HG02642 (cell line): ENCODE measurements at regions not wholly inside any gene's neighbourhood (a gene's known extent, or its start where the extent isn't known, plus 50 kb on each side); places are given as distances from the start of the nearest gene placed in this dataset.

ENCODE experiments used
- ATAC-seq: cut with Tn5 transposase; IDR thresholded peaks from one replicate; pipeline ENCODE4 v1.9.1; 2021; ENCODE audit warnings: mild to moderate bottlenecking; ENCODE audit not compliant: unreplicated experiment, poor library complexity

GRCh38 chr18:24560511-24560981, 100.1 kb downstream of the HRH4 start:
- ATAC-seq: no peak

DNA sequence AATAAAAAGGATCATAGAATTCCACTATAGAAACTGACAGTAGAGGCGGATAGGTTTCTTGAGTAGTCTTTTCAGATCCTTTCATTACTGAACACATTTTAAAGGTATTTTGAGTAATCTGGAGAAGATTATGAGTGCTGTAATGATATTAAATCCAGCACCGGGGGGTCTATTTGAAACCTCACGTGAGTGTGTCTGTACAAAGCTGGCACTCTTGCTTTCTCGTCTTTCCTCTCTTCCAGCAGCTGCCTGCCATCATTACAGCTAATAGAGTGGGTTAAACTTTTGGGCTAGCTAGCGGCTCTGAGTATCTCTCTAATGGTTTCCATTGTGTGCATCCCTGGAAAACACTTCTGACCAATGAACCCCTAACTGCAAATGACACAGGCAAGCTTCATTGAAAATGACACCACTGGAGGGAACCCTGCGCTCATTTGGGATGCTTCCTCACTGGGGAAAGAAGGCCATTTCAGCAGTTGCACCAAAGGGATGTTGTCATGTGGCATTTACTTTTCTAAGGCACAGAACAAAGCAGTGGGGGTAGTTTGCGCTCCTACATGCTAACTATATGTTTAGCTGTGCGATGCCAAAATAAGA, 101.0 kb downstream of the HRH4 start:
- ATAC-seq: no peak

DNA sequence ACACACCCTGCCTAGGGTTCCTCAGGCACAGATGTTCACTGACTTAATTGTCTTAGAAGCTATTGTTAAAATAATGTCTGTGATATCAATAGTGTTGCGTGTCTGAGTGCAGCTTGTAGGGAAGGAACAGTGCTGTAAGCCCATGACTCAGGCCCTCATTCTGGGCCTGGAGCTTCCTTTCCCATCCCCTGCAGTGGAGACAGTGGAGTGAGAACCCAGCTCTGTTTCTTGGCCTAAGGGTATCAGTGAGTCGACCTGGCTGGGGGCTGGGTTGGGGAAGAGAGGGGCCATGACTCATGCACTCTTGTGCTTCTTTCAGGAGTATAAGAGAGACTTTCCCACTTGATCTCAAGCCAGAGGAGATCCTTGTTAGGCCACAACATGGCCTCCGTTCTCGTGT, 106.8 kb downstream of the HRH4 start:
- no peak for ATAC-seq

DNA sequence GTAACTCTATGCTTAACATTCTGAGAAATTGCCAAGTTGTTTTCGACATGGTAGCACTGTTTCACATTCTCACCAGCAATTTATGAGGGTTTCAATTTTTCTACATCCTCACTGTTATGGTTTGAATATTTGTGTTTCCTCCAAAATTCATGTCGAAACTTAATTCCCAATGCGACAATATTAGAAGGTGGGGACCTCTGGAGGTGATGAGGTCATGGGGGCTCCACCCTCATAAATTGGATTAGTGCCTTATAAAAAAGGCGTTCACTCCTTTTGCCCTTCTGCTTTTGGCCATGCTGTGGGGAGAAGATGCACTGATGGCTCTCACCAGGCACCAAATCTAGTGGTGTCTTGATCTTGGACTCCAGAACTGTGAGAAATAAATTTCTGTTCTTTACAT, 110.3 kb downstream of the HRH4 start:
- no peak for ATAC-seq

GRCh38 chr18:24582771-24583170, 122.3 kb downstream of the HRH4 start:
- no peak for ATAC-seq

DNA sequence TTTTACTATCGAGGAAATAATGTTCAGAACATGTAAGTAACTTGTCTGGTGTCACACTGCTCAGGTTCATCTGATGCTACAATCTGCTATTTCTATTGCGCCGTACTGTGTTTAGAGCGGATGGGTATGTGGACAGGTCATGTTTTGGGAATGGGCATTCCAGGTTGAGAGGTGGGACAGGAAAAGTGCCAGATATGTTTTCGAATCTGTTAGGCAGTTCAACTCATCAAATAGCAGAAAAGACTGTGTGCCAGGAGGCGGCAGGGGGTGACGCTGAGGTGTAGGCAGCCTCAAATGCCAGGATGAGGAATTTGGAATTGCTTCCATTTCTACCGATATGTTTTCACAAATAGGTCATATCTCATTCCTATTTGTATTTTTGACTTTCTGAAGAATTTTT, 123.8 kb downstream of the HRH4 start:
- no peak for ATAC-seq

GRCh38 chr18:24584813-24585212, 124.4 kb downstream of the HRH4 start:
- ATAC-seq: no peak

GRCh38 chr18:24585996-24586566, 125.6 kb downstream of the HRH4 start:
- no peak for ATAC-seq

DNA sequence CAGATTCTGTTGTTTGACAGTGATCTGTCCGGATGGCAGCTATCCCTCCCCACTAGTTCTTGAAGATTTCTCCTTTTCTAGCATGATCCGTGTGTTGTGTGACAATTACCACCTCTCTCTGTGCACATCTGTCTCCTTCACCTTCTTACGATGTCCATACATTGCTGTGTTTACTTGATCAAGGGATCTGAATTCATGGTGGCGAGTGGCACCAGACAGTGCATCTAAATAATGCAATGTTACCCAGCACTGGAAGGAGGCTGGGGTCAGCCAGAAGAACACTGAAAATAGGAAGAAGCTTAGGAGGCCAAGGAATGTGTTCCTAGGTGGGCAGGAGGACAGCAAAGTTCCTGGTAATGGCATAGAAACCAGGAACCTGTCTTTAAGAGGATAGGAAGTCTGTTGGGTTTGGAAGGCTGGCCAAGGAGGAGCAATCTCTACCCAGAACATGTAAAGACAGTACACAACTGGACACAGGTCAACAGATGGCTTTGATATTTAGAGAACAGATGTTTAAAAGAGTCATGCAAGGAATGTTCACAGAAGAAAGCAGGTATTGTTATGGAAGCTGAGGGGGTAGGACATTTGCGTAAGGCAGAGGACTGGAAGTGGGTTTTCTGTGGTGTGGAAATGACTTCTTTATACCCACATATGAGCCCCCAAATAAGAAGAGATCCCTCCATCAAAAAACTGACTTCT, 126.4 kb downstream of the HRH4 start:
- no peak for ATAC-seq

GRCh38 chr18:24588440-24588839, 128.0 kb downstream of the HRH4 start:
- ATAC-seq: no peak

DNA sequence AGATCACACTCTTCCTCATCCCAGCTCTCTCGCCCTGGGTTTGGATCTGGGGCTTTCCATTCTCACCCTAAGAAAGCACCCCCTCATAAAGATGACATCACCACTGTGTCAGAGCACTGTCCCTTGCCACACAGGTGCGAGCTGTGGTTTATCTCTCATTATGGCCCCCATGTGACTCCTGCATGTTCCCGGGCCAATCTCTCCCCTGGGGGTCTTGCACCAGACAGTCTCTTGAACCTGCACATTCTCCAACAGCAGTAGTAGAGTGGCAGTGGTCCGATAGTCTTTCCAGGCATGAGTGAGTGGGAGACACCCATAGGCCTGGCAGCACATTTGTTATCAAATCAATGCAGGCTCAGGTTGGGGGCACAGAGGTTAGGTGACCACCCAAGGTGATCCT, 130.5 kb downstream of the HRH4 start:
- ATAC-seq: no peak

DNA sequence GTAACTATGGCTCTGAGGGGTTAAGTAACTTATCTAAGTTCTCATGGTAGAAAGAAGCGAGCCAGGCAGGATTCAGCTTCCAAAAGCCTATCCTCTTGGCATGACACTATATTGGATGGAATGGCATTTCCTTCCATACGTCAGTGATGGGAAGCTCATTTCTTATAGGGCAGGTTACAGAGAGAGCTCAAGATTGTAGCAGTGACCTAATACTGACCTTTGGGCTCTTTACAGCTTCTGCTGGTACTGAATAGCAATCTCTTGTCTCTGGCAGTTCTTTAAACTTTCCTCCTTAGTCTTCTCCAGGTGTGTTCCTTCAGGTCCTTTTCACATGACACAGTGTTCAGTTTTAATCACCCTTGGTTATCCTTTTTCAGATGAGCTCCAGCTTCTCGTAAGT, 133.0 kb downstream of the HRH4 start:
- ATAC-seq: no peak

DNA sequence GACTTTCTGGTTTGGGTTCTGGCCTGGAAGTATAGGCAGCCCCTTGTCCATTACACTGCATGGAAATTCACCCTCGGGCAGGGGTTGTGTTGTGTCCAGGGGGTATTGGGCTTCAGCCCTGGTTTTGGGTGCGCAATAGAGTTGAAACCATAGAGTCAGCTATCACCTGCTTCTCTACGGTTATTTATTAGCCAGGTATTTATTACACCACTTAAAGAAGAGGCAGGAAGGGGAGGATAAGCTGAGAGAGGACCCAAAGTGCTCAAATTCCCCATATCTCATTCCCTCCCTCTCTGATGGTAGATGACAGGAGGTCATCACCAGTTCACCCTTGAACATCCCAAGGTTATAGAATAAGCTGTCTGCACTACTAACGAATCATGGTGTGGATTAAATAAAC, 133.4 kb downstream of the HRH4 start:
- no peak for ATAC-seq

DNA sequence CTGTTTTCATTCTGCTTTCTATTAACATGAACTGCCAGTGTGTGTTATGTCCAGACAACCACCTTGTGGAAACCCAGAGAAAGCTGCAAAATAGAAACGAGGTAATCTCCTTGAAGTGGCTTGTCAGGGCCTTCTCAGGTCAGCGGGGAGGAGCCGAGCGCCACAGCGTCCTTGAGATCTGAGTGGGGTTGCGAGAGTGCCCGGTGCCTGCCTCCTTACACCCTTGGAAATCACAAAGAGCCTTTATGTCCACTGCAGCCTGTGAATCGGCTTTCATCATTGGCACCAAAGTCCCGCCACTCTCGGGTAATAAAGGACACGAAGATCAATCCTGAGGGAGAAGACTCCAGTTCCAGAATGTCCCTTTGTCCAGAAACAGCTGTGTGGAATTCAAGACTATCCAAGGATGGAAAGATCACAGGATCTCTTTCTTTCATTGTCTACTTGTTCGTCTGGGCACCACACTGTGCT, 135.2 kb downstream of the HRH4 start:
- no peak for ATAC-seq

DNA sequence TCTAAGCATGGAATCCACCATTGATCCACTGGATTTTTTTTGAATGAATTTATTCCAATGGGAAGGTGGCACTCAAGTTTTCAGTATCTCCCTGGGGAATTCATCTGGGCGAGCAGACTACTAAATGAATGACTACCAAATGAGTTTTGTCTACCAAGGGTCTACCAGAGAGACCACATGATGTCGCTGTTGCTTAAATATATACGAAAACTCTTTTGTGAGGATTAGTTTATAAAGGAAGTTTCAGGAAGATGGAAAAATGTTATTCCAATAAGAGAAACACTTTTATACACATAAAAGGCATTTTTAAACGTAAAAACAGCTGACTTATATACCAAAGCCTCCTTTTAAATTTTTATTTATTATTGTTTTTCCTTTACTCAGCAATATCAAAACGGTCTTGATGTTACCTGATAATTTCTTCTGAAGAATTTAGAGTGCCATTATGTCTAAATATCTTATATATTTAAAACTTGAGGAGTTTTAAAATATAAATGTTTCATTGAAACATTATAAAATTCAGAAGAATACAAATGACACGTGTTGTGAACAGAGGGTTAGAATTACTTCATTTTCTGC, 139.7 kb downstream of the HRH4 start:
- no peak for ATAC-seq

DNA sequence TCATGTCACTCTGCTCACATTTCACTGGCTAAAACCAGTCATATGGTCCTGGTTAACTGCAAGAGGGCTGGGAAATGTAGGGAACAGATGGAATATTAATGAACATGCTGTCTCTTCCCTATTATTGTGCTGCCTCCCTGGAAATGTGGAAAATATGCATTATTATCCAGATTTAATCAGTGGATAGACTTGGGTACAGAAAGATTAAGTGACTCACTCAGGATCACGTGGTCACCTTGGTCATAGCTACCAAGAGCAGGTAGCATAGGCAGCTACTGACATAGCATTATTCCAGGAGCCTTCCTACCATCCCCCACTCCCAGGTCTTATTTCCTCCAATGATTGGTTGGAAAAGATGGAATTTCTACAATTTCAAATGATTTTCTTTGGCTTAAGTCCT, 141.1 kb downstream of the HRH4 start:
- ATAC-seq: no peak

DNA sequence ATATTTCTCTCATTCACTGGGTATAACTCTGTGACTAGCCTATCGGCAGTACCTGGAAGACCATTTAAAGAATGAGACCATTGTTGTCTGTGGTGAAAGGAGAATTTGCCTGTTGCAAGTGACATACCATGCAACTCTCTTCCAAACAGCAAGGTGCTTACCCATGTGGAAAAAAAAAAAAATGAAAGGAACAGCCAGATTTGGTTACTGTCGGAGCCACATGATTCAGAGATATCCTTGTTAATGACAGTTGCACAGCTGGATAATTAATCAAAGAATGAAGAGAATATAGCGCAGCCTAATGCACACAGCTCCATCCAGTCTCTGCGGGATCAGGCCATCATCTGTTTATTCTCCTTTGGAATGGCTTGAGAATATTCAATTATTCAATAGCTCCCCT, 141.8 kb downstream of the HRH4 start:
- ATAC-seq: no peak

DNA sequence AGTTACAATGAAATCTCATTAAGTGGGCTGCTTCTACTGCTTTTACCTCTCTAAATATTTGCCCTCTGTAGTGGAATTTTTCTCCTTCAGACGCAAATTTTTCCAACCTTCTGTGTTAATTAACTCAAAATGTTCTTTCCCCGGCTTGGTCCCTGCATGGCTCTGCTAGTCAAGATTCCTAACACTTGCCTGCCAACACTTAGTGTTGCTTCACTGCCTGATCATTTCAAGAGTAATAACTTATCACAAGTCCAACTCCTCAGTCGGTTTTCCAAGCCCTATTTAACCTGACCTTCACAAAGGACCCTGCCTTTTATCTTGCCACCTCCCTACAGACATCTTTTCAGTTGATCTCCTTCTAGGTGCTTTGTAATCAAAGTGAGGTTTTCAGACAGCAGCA, 142.7 kb downstream of the HRH4 start:
- ATAC-seq: no peak

GRCh38 chr18:24605444-24605843, 145.0 kb downstream of the HRH4 start:
- ATAC-seq: no peak

DNA sequence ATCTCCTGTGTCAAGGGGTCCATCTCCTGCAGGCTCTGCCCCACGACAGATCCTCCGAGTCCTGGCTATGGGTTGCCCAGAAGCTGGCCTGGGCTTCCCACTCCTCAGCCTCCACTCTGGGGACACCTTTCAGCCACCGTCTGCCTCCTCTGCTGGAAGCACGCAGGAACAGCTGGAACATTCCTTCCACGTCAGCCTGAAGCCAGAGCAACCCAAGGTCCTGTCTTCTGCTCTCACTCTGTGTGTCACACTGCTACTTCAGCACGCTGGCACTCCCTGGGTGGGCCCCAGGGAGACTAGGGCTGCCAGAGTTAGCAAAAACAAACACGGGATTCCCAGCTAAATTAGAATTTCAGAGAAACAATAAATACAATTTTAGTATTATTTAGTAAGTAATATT, 148.8 kb downstream of the HRH4 start:
- no peak for ATAC-seq

DNA sequence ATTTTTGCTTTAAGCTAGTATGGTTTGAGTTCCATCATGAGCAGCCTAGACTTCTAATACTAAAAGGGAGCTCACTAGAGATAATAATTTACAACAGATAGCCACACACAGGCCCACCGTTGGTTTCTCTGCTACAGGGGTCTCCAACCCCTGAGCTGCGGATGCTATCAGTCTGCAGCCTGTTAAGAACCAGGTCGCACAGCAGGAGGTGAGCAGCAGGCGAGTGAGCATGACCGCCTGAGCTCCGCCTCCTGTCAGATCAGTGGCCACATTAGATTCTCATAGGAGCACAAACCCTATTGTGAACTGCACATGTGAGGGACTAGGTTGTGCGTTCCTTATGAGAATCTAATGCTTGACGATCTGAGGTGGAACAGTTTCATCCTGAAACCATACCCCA, 150.6 kb downstream of the HRH4 start:
- ATAC-seq: no peak
